Chondrocyte (in vitro differentiated cells): ENCODE measurements at regions not wholly inside any gene's neighbourhood (a gene's known extent, or its start where the extent isn't known, plus 50 kb on each side); places are given as distances from the start of the nearest gene placed in this dataset.

Experiments
- DNase-seq: peaks from one replicate; pipeline ENCODE4 v3.0.0; 2021; ENCODE audit warnings: mixed read lengths, low spot score
- H3K27ac Mint-ChIP-seq: one replicate; pipeline ENCODE4 v1.8.0; 2021; ENCODE audit warnings: mild to moderate bottlenecking, moderate library complexity, mixed read lengths; ENCODE audit not compliant: unreplicated experiment
- H3K27me3 Mint-ChIP-seq: 2 replicates; pipeline ENCODE4 v1.8.0; 2021; ENCODE audit warnings: low read depth, mixed read lengths
- H3K36me3 Mint-ChIP-seq: 2 replicates; pipeline ENCODE4 v1.8.0; 2021; ENCODE audit warnings: low read depth, mixed read lengths
- H3K4me1 Mint-ChIP-seq: 2 replicates; pipeline ENCODE4 v1.8.0; 2021; ENCODE audit warnings: low read depth, mild to moderate bottlenecking, mixed read lengths
- H3K4me3 Mint-ChIP-seq: one replicate; pipeline ENCODE4 v1.8.0; 2021; ENCODE audit warnings: mild to moderate bottlenecking, moderate library complexity, mixed read lengths; ENCODE audit not compliant: unreplicated experiment
- H3K9me3 Mint-ChIP-seq: 2 replicates; pipeline ENCODE4 v1.8.0; 2021; ENCODE audit warnings: low read depth, mixed read lengths
- TF ChIP-seq, protein P1 (sequence below): fragments of 200-600 bp; sonication (generic); IDR thresholded peaks from 2 replicates; pipeline ENCODE4 v1.5.0; 2021; ENCODE audit warnings: antibody characterized with exemption, mild to moderate bottlenecking, moderate library complexity

- Mint-ChIP-seq H3K4me1 (no peaks in the 10 kb centered on the region), H3K4me3 (no peak overlapping the region), H3K36me3 (no peaks in the 10 kb centered on the region), H3K9me3 (peaks cover 2% of the 10 kb centered on the region), H3K27me3 (no peaks in the 10 kb centered on the region), H3K27ac (no peak overlapping the region)
- TF ChIP-seq, protein P1, sequence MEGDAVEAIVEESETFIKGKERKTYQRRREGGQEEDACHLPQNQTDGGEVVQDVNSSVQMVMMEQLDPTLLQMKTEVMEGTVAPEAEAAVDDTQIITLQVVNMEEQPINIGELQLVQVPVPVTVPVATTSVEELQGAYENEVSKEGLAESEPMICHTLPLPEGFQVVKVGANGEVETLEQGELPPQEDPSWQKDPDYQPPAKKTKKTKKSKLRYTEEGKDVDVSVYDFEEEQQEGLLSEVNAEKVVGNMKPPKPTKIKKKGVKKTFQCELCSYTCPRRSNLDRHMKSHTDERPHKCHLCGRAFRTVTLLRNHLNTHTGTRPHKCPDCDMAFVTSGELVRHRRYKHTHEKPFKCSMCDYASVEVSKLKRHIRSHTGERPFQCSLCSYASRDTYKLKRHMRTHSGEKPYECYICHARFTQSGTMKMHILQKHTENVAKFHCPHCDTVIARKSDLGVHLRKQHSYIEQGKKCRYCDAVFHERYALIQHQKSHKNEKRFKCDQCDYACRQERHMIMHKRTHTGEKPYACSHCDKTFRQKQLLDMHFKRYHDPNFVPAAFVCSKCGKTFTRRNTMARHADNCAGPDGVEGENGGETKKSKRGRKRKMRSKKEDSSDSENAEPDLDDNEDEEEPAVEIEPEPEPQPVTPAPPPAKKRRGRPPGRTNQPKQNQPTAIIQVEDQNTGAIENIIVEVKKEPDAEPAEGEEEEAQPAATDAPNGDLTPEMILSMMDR = no peak
- DNase-seq = no peak
These were observed 352.7 kb downstream of the CDH2 start for GRCh38 chr18:27824275-27824674.

DNA sequence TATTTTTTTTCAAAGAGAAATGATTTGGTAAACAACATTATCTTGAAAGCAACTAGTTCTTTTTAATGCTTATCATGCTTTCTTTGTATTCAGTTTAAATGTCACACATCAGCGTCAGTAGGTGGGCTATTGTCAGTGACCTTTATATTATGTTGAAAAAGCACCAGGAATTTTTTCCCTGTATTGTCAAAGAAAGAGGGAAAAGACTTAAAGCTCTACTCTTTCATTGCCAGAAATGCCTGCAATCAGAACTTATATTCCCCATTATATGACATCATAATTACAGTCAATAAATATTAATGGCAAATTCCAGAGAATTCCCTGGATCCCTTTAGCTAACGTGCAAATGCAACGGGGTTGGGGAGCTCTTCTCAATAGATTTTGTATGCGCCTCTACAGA, 353.9 kb downstream of the CDH2 start:
- Mint-ChIP-seq H3K36me3 (no peaks in the 10 kb centered on the region), H3K27me3 (no peaks in the 10 kb centered on the region), H3K4me3 (no peak overlapping the region), H3K27ac (no peak overlapping the region), H3K4me1 (no peaks in the 10 kb centered on the region), H3K9me3 (peaks cover 2% of the 10 kb centered on the region)
- TF ChIP-seq, protein P1 = no peak
- no peak for DNase-seq

- TF ChIP-seq, protein P1 = no peak
- Mint-ChIP-seq H3K4me1 (peaks cover 16% of the 10 kb centered on the region), H3K36me3 (no peaks in the 10 kb centered on the region), H3K4me3 (no peak overlapping the region), H3K27me3 (no peaks in the 10 kb centered on the region), H3K9me3 (no peaks in the 10 kb centered on the region), H3K27ac (no peak overlapping the region)
- no peak for DNase-seq
These were observed 368.2 kb downstream of the CDH2 start for GRCh38 chr18:27808683-27809082.

- Mint-ChIP-seq H3K4me1 (peaks cover 6% of the 10 kb centered on the region), H3K27me3 (no peaks in the 10 kb centered on the region), H3K27ac (no peak overlapping the region), H3K9me3 (no peaks in the 10 kb centered on the region), H3K4me3 (no peak overlapping the region), H3K36me3 (no peaks in the 10 kb centered on the region)
- DNase-seq = no peak
- TF ChIP-seq, protein P1 = no peak
These were observed 373.0 kb downstream of the CDH2 start for GRCh38 chr18:27803957-27804356.

- Mint-ChIP-seq H3K9me3 (no peaks in the 10 kb centered on the region), H3K4me3 (no peak overlapping the region), H3K4me1 (peaks cover 13% of the 10 kb centered on the region), H3K27ac (no peak overlapping the region), H3K27me3 (no peaks in the 10 kb centered on the region), H3K36me3 (no peaks in the 10 kb centered on the region)
- no peak for DNase-seq
- TF ChIP-seq, protein P1 = no peak
These were observed 379.4 kb downstream of the CDH2 start for GRCh38 chr18:27797484-27797883.
